GM21381 (cell line): ENCODE measurements at regions not wholly inside any gene's neighbourhood (a gene's known extent, or its start where the extent isn't known, plus 50 kb on each side); places are given as distances from the start of the nearest gene placed in this dataset.

Experiments used
- ATAC-seq: cut with Tn5 transposase; IDR thresholded peaks from one replicate; pipeline ENCODE4 v1.9.1; 2021; ENCODE audit warnings: mild to moderate bottlenecking, moderate library complexity; ENCODE audit not compliant: unreplicated experiment

- no peak for ATAC-seq
Observed at GRCh38 chr5:142385194-142385593, 60.4 kb upstream of the SPRY4 start.

GRCh38 chr5:142384014-142384413 is 59.2 kb upstream of the SPRY4 start:
- ATAC-seq: no peak

- no peak for ATAC-seq
Observed at GRCh38 chr5:142382186-142382585, 57.4 kb upstream of the SPRY4 start.

GRCh38 chr5:142378737-142379634 is 54.2 kb upstream of the SPRY4 start:
- ATAC-seq: no peak

GRCh38 chr5:142375944-142376411 is 51.2 kb upstream of the SPRY4 start:
- no peak for ATAC-seq
